A549 (cell line): ENCODE measurements at regions not wholly inside any gene's neighbourhood (a gene's known extent, or its start where the extent isn't known, plus 50 kb on each side); places are given as distances from the start of the nearest gene placed in this dataset.

Source experiments
- ATAC-seq, 2 experiments: fragments of 200-7000 bp in 1 of 2; fragments of >200 bp in 1 of 2; cut with Nextera tagmentation in 1 of 2; cut with Tn5 transposase in 1 of 2; 3 replicates each; pipeline versions ENCODE4 v1.8.0 to v1.9.1; 2018 to 2020; ENCODE audit warnings: mild to moderate bottlenecking in 1 of 2, moderate library complexity in 1 of 2
- CTCF ChIA-PET: fragments of 300-600 bp; sonication (Branson Sonifier 250); formaldehyde crosslinking; extraction: SDS; loops from one replicate; lab custom pipeline; 2021; ENCODE audit warnings: antibody characterized with exemption, inconsistent platforms; lab: Yijun Ruan, JAX
- POLR2A ChIA-PET: fragments of 350-600 bp; formaldehyde crosslinking; extraction: SDS; loops from one replicate; lab custom pipeline; 2021; ENCODE audit warnings: antibody characterized with exemption, inconsistent platforms; lab: Yijun Ruan, JAX
- DNase-seq, 2 experiments: peaks; one replicate each; pipeline versions ENCODE4 v3.0.0 to v3.0.0-alpha.2; 2011 to 2016; ENCODE audit warnings: low read depth in 1 of 2, low spot score in 1 of 2
- FAIRE-seq: peaks from 2 replicates; lab custom pipeline; 2011; peaks lifted over from hg19 to GRCh38; lab: Jason Lieb, UNC
- H3K27ac ChIP-seq, 2 experiments: fragments of >200 bp; sonication (Bioruptor Twin); formaldehyde crosslinking; 3 replicates each; pipeline ENCODE4 v1.5.1; 2016 to 2017
- H3K4me1 ChIP-seq: fragments of >200 bp; sonication (Bioruptor Twin); formaldehyde crosslinking; 3 replicates; pipeline ENCODE4 v1.6.1; 2016
- H3K4me2 ChIP-seq: fragments of >200 bp; sonication (Bioruptor Twin); formaldehyde crosslinking; 3 replicates; pipeline ENCODE4 v1.6.1; 2016
- H3K4me3 ChIP-seq: fragments of >200 bp; sonication (Bioruptor Twin); formaldehyde crosslinking; 3 replicates; pipeline ENCODE4 v1.5.1; 2016
- H3K9me3 ChIP-seq: fragments of >200 bp; sonication (Bioruptor Twin); formaldehyde crosslinking; 3 replicates; pipeline ENCODE4 v1.6.1; 2016
- ATOH8 ChIP-seq: fragments of 250-450 bp; sonication (Bioruptor Pico); IDR thresholded peaks from 2 replicates; pipeline ENCODE4 v1.5.0; 2020; ENCODE audit warnings: low read depth, mild to moderate bottlenecking, moderate library complexity
- BHLHE40 ChIP-seq: IDR thresholded peaks from 2 replicates; pipeline ENCODE4 v1.6.1; 2012; ENCODE audit warnings: low read depth, low read length, inconsistent platforms
- CBX2 ChIP-seq: fragments of 200-600 bp; sonication (generic); IDR thresholded peaks from 2 replicates; pipeline ENCODE4 v1.6.1; 2016; ENCODE audit warnings: low read depth, mild to moderate bottlenecking, borderline replicate concordance
- CEBPB ChIP-seq, 2 experiments: fragments of >200 bp in 1 of 2; sonication (Bioruptor Twin) in 1 of 2; formaldehyde crosslinking in 1 of 2; IDR thresholded peaks; 2 replicates each; pipeline ENCODE4 v1.6.1; 2012 to 2016
- CHD4 ChIP-seq: fragments of 200-600 bp; sonication (generic); IDR thresholded peaks from 2 replicates; pipeline ENCODE4 v1.6.1; 2016; ENCODE audit warnings: antibody characterized with exemption, mild to moderate bottlenecking, borderline replicate concordance
- CTCF ChIP-seq: fragments of >200 bp; sonication (Bioruptor Twin); formaldehyde crosslinking; IDR thresholded peaks from 3 replicates; pipeline ENCODE4 v1.5.1; 2016
- ELK1 ChIP-seq: fragments of 150-350 bp; IDR thresholded peaks from 2 replicates; pipeline ENCODE4 v1.6.1; 2014; ENCODE audit warnings: low read depth, mild to moderate bottlenecking, low read length
- ESRRA ChIP-seq: fragments of 150-350 bp; IDR thresholded peaks from 2 replicates; pipeline ENCODE4 v1.6.1; 2014; ENCODE audit warnings: mild to moderate bottlenecking, low read length, borderline replicate concordance
- FOXS1 ChIP-seq: fragments of 250-450 bp; sonication (Bioruptor Pico); IDR thresholded peaks from 2 replicates; pipeline ENCODE4 v1.5.0; 2020; ENCODE audit warnings: mild to moderate bottlenecking, moderate library complexity
- GATA3 ChIP-seq: IDR thresholded peaks from 2 replicates; pipeline ENCODE4 v1.6.1; 2012; ENCODE audit warnings: borderline replicate concordance
- HES2 ChIP-seq: fragments of >200 bp; sonication (Bioruptor Twin); formaldehyde crosslinking; IDR thresholded peaks from 2 replicates; pipeline ENCODE4 v1.6.1; 2016
- HEYL ChIP-seq: fragments of 250-450 bp; sonication (Bioruptor Pico); IDR thresholded peaks from 2 replicates; pipeline ENCODE4 v1.8.0; 2021; ENCODE audit warnings: mild to moderate bottlenecking, moderate library complexity
- HOXB13 ChIP-seq: fragments of 250-450 bp; sonication (Bioruptor Pico); IDR thresholded peaks from 2 replicates; pipeline ENCODE4 v1.5.0; 2020; ENCODE audit warnings: low read depth, mild to moderate bottlenecking, moderate library complexity
- HOXB5 ChIP-seq: fragments of 250-450 bp; sonication (Bioruptor Pico); IDR thresholded peaks from 2 replicates; pipeline ENCODE4 v1.5.0; 2020; ENCODE audit warnings: mild to moderate bottlenecking, moderate library complexity
- KDM5A ChIP-seq: fragments of 200-600 bp; sonication (generic); IDR thresholded peaks from 2 replicates; pipeline ENCODE4 v1.6.1; 2016; ENCODE audit warnings: antibody characterized with exemption, mild to moderate bottlenecking
- MAFK ChIP-seq: fragments of 450-650 bp; IDR thresholded peaks from 2 replicates; pipeline ENCODE4 v1.6.1; 2014; ENCODE audit not compliant: partially characterized antibody
- NR3C1 ChIP-seq: fragments of >200 bp; sonication (Bioruptor Twin); formaldehyde crosslinking; IDR thresholded peaks from 3 replicates; pipeline ENCODE4 v1.6.1; 2017
- PBX3 ChIP-seq: IDR thresholded peaks from 2 replicates; pipeline ENCODE4 v1.6.1; 2012
- POLR2AphosphoS2 ChIP-seq: conservative IDR thresholded peaks from 2 replicates; pipeline ENCODE4 v1.6.1; 2012; ENCODE audit warnings: low read length, improper control_type of control experiment, inconsistent platforms
- RAD21 ChIP-seq, 2 experiments: fragments of >200 bp in 1 of 2; sonication (Bioruptor Twin) in 1 of 2; formaldehyde crosslinking in 1 of 2; IDR thresholded peaks in 1 of 2; conservative IDR thresholded peaks in 1 of 2; 2 replicates in 1 of 2; 3 replicates in 1 of 2; pipeline ENCODE4 v1.6.1; 2012 to 2018; ENCODE audit warnings: inconsistent platforms in 1 of 2
- RARB ChIP-seq: fragments of 250-450 bp; sonication (Bioruptor Pico); IDR thresholded peaks from 2 replicates; pipeline ENCODE4 v1.8.0; 2021; ENCODE audit warnings: mild to moderate bottlenecking, moderate library complexity
- RFX5 ChIP-seq: fragments of 450-650 bp; IDR thresholded peaks from 2 replicates; pipeline ENCODE4 v1.7.1; 2014; ENCODE audit warnings: antibody characterized with exemption, mild to moderate bottlenecking, moderate library complexity
- RNF2 ChIP-seq: fragments of 200-600 bp; sonication (generic); IDR thresholded peaks from 2 replicates; pipeline ENCODE4 v1.6.1; 2016; ENCODE audit warnings: low read depth, mild to moderate bottlenecking, antibody characterized with exemption, moderate library complexity, borderline replicate concordance
- SMC3 ChIP-seq: fragments of >200 bp; sonication (Bioruptor Twin); formaldehyde crosslinking; IDR thresholded peaks from 3 replicates; pipeline ENCODE4 v1.6.1; 2018; ENCODE audit warnings: inconsistent platforms
- TFCP2L1 ChIP-seq: fragments of 250-450 bp; sonication (Bioruptor Pico); IDR thresholded peaks from 2 replicates; pipeline ENCODE4 v1.5.0; 2021; ENCODE audit warnings: mild to moderate bottlenecking
- TP53 ChIP-seq: fragments of 250-450 bp; sonication (Bioruptor Pico); IDR thresholded peaks from 2 replicates; pipeline ENCODE4 v1.5.0; 2021; ENCODE audit warnings: mild to moderate bottlenecking, moderate library complexity
- WGBS: methylation state at CpG from one replicate; pipeline ENCODE4 v1.1.6; 2017; ENCODE audit errors: missing lambda C conversion rate; 5-methylcytosine and 5-hydroxymethylcytosine counted together

- H3K27ac ChIP-seq, result no peak overlapping the region
- no peak for FAIRE-seq
- POLR2A ChIA-PET, result no interaction called here
- no peak for TF ChIP-seq CEBPB (IDR thresholded peaks at IDR 0.05)
- TF ChIP-seq RFX5, result no peak
- no peak for TF ChIP-seq HOXB13 (CRISPR knock-in tag)
- TF ChIP-seq KDM5A, result no peak
- no peak for TF ChIP-seq ELK1
- no peak for TF ChIP-seq BHLHE40
- no peak for TF ChIP-seq GATA3
- no peak for TF ChIP-seq ESRRA
- no peak for TF ChIP-seq HES2
- TF ChIP-seq RARB (CRISPR knock-in tag), result no peak
- TF ChIP-seq CTCF, result no peak
- TF ChIP-seq HOXB5 (CRISPR knock-in tag), result no peak
- no peak for TF ChIP-seq NR3C1
- no peak for TF ChIP-seq TP53
- TF ChIP-seq ATOH8 (CRISPR knock-in tag), result no peak
- no peak for TF ChIP-seq RNF2
- TF ChIP-seq, all 56 proteins: peak for 0
- ATAC-seq (no peak), DNase-seq (no peak)
- Histone ChIP-seq H3K4me2 (no peak overlapping the region), H3K9me3 (no peaks in the 10 kb centered on the region), H3K4me3 (no peak overlapping the region), H3K4me1 (no peaks in the 10 kb centered on the region)
- WGBS, result 3% methylated on average over 2 of the region's 2 CpGs
- CTCF ChIA-PET, result no interaction called here
These were observed 76.1 kb downstream of the SLIT2 start for GRCh38 chr4:20327808-20328207.

GRCh38 chr4:20331642-20332041, 79.9 kb downstream of the SLIT2 start:
- no peak overlapping the region for H3K27ac ChIP-seq
- FAIRE-seq, result no peak
- H3K4me1 ChIP-seq, result no peaks in the 10 kb centered on the region
- POLR2A ChIA-PET, result no interaction called here
- no peaks in the 10 kb centered on the region for H3K9me3 ChIP-seq
- H3K4me2 ChIP-seq, result no peak overlapping the region
- no peak for TF ChIP-seq POLR2AphosphoS2
- TF ChIP-seq CBX2, result no peak
- TF ChIP-seq MAFK, result no peak
- TF ChIP-seq TFCP2L1, result no peak
- no peak for TF ChIP-seq CHD4
- no peak for TF ChIP-seq PBX3
- TF ChIP-seq ELK1, result no peak
- TF ChIP-seq RAD21 (conservative IDR thresholded peaks at IDR 0.05 in 1 of 2, IDR thresholded peaks at IDR 0.05 in 1 of 2), result no peak
- TF ChIP-seq FOXS1, result no peak
- TF ChIP-seq HEYL (CRISPR knock-in tag), result no peak
- TF ChIP-seq SMC3, result no peak
- TF ChIP-seq, all 56 proteins: peak for 0
- no peak for DNase-seq
- CTCF ChIA-PET, result no interaction called here
- no peak overlapping the region for H3K4me3 ChIP-seq
- 0% methylated on average over 1 of the region's 1 CpG for WGBS
- no peak for ATAC-seq
